ENCODE measurements at regions not wholly inside any gene's neighbourhood (a gene's known extent, or its start where the extent isn't known, plus 50 kb on each side); places are given as distances from the start of the nearest gene placed in this dataset.
"Not testable (repeated sequence)": the region's sequence is repeated elsewhere in the genome, so short reads cannot be mapped to it uniquely, and the experiment has no call there.

GRCh38 chrX:118215346-118215745 is 98.7 kb upstream of the KLHL13 start:
- no peak for DNase-seq (ENCODE audit: low read depth)

- DNase-seq (ENCODE audit: low read depth), result no peak
These were observed 99.5 kb upstream of the KLHL13 start for GRCh38 chrX:118216087-118216486.

- no peak for DNase-seq (ENCODE audit: low read depth)
These were observed 99.9 kb upstream of the KLHL13 start for GRCh38 chrX:118216509-118216908.

- DNase-seq (ENCODE audit: low read depth), result no peak
These were observed 101.5 kb upstream of the KLHL13 start for GRCh38 chrX:118218079-118218478.

GRCh38 chrX:118218940-118219339 is 102.3 kb upstream of the KLHL13 start:
- DNase-seq (ENCODE audit: low read depth), result no peak

GRCh38 chrX:118219866-118220265 is 103.3 kb upstream of the KLHL13 start:
- DNase-seq (ENCODE audit: low read depth), result no peak

- DNase-seq (ENCODE audit: low read depth), result no peak
These were observed 103.9 kb upstream of the KLHL13 start for GRCh38 chrX:118220509-118220908.

- DNase-seq (ENCODE audit: low read depth), result no peak
These were observed 104.7 kb upstream of the KLHL13 start for GRCh38 chrX:118221270-118221669.

GRCh38 chrX:118221733-118222132 is 105.1 kb upstream of the KLHL13 start:
- no peak for DNase-seq (ENCODE audit: low read depth)

- DNase-seq (ENCODE audit: low read depth), result no peak
These were observed 105.8 kb upstream of the KLHL13 start for GRCh38 chrX:118222421-118222820.

GRCh38 chrX:118225711-118226428 is 109.3 kb upstream of the KLHL13 start:
- no peak for DNase-seq (ENCODE audit: low read depth)

GRCh38 chrX:118228041-118228440 is 111.4 kb upstream of the KLHL13 start:
- DNase-seq (ENCODE audit: low read depth), result no peak

GRCh38 chrX:118228456-118228855 is 111.8 kb upstream of the KLHL13 start:
- DNase-seq (ENCODE audit: low read depth), result no peak

- no peak for DNase-seq (ENCODE audit: low read depth)
These were observed 114.4 kb upstream of the WDR44 start for GRCh38 chrX:118231464-118231863.

GRCh38 chrX:118239178-118239870 is 106.6 kb upstream of the WDR44 start:
- DNase-seq (ENCODE audit: low read depth), result no peak

GRCh38 chrX:118239913-118240698 is 105.8 kb upstream of the WDR44 start:
- DNase-seq (ENCODE audit: low read depth), result no peak

- not testable (repeated sequence) for DNase-seq (ENCODE audit: low read depth)
These were observed 98.9 kb upstream of the WDR44 start for GRCh38 chrX:118246961-118247360.

- DNase-seq (ENCODE audit: low read depth), result no peak
These were observed 96.8 kb upstream of the WDR44 start for GRCh38 chrX:118249146-118249545.

- DNase-seq (ENCODE audit: low read depth), result no peak
These were observed 95.5 kb upstream of the WDR44 start for GRCh38 chrX:118250445-118250844.

GRCh38 chrX:118251271-118251670 is 94.6 kb upstream of the WDR44 start:
- DNase-seq (ENCODE audit: low read depth), result no peak

- no peak for DNase-seq (ENCODE audit: low read depth)
These were observed 92.9 kb upstream of the WDR44 start for GRCh38 chrX:118252967-118253366.

- peak; percentile 4 for DNase-seq (ENCODE audit: low read depth)
These were observed 91.3 kb upstream of the WDR44 start for GRCh38 chrX:118254611-118255010.

- DNase-seq (ENCODE audit: low read depth), result no peak
These were observed 90.0 kb upstream of the WDR44 start for GRCh38 chrX:118255921-118256320.
